D341Med (cell line): ENCODE measurements at regions not wholly inside any gene's neighbourhood (a gene's known extent, or its start where the extent isn't known, plus 50 kb on each side); places are given as distances from the start of the nearest gene placed in this dataset.

Experiments
- DNase-seq: peaks from one replicate; pipeline ENCODE4 v3.0.0; 2012; ENCODE audit warnings: low spot score

GRCh38 chr17:79219208-79219935 is 144.7 kb downstream of the ENGASE start:
- no peak for DNase-seq

DNA sequence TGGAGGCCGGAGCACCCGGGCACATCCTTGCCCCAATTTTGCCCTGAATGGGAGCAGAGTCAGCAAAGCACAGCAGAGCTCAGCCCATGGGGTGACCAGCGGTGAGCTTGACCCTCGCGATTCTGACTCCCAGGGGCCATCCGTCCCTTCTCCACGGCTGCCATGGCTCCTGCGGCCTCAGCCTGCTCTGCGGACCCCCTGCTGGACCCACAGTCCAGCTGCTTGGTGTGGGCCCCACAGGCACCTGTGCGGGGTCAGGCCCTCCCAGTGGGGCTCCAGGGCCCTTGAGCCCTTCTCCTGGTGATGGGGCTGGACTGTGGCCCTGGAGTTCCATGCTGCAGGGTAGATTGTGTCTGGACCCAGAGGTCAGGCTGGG is 144.2 kb downstream of the ENGASE start:
- no peak for DNase-seq

DNA sequence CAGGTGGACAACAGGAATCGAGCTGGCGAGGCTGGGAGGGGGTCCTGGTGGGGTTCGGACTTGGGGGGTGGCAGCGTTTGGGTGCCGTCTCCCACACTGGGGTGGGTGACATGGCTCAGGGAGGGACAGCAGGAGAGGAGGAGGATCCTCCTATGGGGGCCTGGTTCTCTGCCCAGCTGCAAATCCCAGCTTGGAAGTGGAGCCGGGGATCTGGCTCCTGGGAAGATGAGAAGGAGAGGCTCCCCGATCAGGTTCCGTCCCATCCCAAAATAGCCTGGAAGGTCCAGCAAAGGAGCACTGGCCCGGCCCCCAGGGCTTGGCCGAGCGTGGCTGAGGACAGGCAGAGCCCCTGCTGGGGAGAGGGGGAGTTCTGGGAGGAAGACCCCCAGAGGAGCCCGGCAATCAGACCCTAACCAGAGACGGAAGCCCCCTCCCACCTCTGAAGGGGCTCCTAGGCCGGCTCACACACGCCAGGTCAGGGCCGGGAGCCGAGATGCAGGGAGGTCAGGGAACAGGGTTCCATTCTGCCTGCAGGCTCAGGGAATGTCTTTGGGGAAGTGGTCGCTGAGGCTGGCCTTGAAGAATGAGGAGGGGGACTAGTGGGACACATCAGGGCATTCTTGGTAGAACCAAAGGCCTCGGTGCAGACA is 143.7 kb downstream of the ENGASE start:
- DNase-seq: no peak

GRCh38 chr17:79217473-79218135 is 143.0 kb downstream of the ENGASE start:
- DNase-seq: peak; percentile 80

DNA sequence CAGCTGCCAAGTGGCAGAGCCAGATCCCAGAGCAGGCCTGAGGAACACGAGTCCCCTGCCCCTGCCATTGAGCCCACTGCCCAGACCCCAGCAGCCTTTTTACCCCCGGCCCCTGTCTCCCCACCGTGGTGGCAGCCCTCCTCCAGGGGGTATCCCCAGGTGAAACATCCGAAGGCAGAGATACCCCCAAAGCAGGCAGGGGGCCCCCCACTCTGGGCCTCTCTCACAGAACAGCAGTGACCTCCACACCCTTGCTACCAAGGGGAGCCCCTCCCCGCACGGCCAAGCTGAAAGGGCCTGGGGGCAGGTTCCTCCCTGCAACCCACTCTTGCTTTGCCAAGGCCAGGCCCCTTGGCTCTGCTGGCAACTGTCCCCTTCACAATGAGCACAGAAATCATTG is 142.2 kb downstream of the ENGASE start:
- DNase-seq: no peak

DNA sequence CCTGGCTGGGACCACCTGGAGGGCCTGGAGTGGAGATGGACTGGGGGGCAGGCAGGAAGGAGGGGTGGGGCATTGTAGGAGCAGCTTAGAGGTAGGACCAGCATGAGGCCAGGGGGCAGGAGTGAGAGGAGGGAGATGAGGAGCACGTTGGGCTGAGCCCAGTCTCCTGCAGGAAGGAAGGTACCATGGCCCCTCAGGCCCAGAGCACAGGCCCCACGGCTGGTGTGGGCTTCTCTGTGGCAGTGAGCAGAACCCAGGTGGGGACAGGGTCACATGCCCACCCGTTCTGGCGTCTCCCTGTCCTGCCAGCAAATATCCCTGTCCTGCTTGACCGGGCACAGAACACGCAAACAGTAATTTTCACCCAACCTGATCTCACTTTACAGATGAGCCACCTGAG is 141.8 kb downstream of the ENGASE start:
- no peak for DNase-seq

DNA sequence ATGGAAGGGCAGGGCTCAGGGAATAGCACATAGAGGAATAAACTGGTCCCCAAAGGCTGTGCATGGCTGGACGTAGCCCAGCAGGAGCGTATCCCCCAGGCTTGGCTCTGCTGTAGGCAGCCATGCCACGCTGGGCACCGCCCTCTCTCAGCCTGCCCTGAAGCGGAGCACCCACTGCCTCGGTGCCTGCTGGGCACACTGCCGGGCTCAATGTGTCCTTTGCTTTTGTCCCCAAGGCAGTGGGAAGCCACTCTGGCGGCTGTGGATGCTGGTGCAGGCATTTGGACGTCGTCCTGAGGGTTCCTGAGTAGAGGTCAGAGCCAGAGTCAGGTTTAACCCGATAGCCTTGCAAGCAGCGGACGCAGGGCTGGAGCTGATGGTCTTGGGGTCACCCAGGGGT is 141.0 kb downstream of the ENGASE start:
- no peak for DNase-seq

DNA sequence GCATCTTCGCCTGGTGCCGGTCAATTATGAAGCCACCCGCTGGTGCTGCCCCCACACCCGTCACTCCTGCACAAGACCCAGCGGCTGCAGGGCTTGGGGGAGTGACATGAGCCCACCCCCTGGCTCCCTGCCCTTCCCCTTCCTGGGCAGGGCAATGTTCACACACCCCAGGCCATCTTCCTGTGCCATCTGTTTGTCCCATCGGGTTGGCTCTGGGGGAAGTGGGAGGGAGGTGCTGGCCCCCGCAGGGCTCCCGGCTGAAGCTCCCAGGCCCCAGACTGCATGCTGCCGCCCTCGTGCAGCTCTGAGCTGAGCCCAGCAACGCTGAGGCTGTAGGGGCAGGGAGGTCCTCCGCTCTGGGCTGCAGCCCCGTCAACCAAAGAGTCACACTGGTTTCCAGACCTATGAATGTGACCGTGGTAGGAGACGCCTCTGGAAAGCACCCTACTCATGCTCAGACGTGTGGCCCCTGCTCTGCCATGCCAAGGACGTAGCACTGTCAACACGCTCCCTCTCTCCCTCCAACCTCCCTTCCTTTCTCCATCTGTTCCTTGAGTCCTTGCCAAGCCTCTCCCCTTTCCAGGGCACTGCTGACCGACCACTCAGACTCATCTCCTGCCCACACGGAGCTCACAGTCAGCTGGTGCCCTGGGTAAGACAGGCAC is 140.4 kb downstream of the ENGASE start:
- no peak for DNase-seq

- DNase-seq: no peak
Measured at GRCh38 chr17:79214459-79214858, 139.8 kb downstream of the ENGASE start.

GRCh38 chr17:79213305-79213704 is 138.7 kb downstream of the ENGASE start:
- DNase-seq: no peak

- no peak for DNase-seq
Measured at GRCh38 chr17:79212149-79213087, 137.8 kb downstream of the ENGASE start.

GRCh38 chr17:79211061-79211770 is 136.6 kb downstream of the ENGASE start:
- DNase-seq: no peak

DNA sequence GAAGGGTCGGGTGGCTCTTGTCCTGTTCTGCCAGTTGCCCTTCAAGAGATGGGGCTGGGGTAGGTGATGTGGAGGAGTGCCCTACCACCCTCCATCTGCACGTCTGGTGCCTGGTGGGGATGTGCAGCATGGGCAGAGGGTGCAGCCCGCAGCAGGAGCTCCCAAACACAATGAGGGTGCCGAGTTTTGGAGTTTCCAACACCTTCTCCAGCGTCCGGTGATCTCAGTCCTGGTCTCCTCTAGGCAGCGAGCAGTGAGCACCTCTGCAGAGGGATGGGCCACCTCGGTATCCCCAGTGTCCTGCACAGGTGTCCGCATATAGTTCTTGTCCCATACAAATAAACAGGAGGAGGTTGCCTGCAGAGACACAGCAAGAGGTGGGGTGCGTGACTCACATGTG is 136.0 kb downstream of the ENGASE start:
- no peak for DNase-seq

- no peak for DNase-seq
Measured at GRCh38 chr17:79207960-79208359, 133.3 kb downstream of the ENGASE start.

DNA sequence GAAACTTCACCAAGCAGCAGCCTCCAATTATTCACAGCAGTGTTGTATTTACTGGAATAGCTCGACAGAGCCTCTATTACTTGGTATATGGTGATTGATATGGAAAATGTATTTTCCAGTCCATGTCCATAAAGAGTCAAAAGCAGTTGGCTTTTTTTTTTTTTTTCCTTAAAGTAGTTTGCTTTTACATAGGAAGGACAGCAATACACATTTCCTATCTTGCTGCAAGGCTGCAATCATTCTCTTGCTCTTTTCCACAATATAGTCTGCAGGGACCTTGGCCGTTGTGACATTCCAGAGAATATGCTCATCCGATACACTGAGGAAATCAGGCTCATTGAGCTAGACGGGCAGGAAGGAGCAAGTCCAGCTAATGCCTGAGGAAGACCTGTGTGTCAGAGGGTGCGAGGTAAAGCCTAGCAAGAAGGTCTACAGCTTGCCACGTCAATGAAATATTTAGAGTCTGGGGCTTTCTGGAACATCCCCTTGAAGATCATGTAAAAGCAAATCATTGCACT is 131.1 kb downstream of the ENGASE start:
- DNase-seq: no peak

GRCh38 chr17:79204261-79204660 is 129.6 kb downstream of the ENGASE start:
- no peak for DNase-seq

GRCh38 chr17:79203657-79204056 is 129.0 kb downstream of the ENGASE start:
- DNase-seq: no peak

GRCh38 chr17:79203016-79203415 is 128.4 kb downstream of the ENGASE start:
- no peak for DNase-seq

DNA sequence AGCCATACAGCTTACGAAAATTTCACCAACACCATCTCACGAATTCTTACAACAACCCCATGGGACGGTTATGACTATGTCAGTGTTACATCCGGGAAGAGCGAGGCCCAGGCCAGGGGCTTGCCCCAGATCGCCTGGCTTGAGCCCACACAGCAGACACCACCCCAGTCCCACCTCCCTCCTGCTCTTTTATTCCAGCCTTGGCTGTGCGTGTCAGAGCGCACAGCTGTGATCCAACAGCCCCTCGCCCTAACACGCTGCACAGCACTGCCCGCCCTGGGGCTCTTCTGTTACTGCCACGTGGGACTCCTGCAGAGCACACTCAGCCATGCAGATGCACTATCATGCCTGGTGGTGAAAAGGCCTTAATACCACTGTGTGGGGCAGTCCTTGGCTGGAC is 127.9 kb downstream of the ENGASE start:
- no peak for DNase-seq

- DNase-seq: no peak
Measured at GRCh38 chr17:79201536-79202227, 127.1 kb downstream of the ENGASE start.
